G401.6 (cell line): ENCODE measurements at regions not wholly inside any gene's neighbourhood (a gene's known extent, or its start where the extent isn't known, plus 50 kb on each side); places are given as distances from the start of the nearest gene placed in this dataset.

Source experiments
- FAIRE-seq: peaks from 2 replicates; lab custom pipeline; 2012; peaks lifted over from hg19 to GRCh38; lab: Jason Lieb, UNC

- FAIRE-seq = no peak
Observed at GRCh38 chr5:116674881-116675625, 100.4 kb upstream of the SEMA6A start.

- no peak for FAIRE-seq
Observed at GRCh38 chr5:116673453-116673852, 98.8 kb upstream of the SEMA6A start.

- no peak for FAIRE-seq
Observed at GRCh38 chr5:116672203-116672602, 97.6 kb upstream of the SEMA6A start.

GRCh38 chr5:116671211-116671736 lies 96.7 kb upstream of the SEMA6A start:
- FAIRE-seq = no peak

- FAIRE-seq = no peak
Observed at GRCh38 chr5:116669261-116670031, 94.8 kb upstream of the SEMA6A start.

- no peak for FAIRE-seq
Observed at GRCh38 chr5:116668390-116668789, 93.8 kb upstream of the SEMA6A start.

GRCh38 chr5:116666901-116667300 lies 92.3 kb upstream of the SEMA6A start:
- FAIRE-seq = no peak

- FAIRE-seq = no peak
Observed at GRCh38 chr5:116664988-116665387, 90.4 kb upstream of the SEMA6A start.

GRCh38 chr5:116663081-116663480 lies 88.5 kb upstream of the SEMA6A start:
- FAIRE-seq = no peak

- no peak for FAIRE-seq
Observed at GRCh38 chr5:116661419-116661818, 86.8 kb upstream of the SEMA6A start.

- no peak for FAIRE-seq
Observed at GRCh38 chr5:116660929-116661328, 86.3 kb upstream of the SEMA6A start.

- no peak for FAIRE-seq
Observed at GRCh38 chr5:116658830-116659229, 84.2 kb upstream of the SEMA6A start.

- no peak for FAIRE-seq
Observed at GRCh38 chr5:116658141-116658540, 83.5 kb upstream of the SEMA6A start.

GRCh38 chr5:116655431-116655830 lies 80.8 kb upstream of the SEMA6A start:
- FAIRE-seq = no peak

- FAIRE-seq = no peak
Observed at GRCh38 chr5:116654925-116655324, 80.3 kb upstream of the SEMA6A start.

- FAIRE-seq = no peak
Observed at GRCh38 chr5:116652903-116653302, 78.3 kb upstream of the SEMA6A start.

GRCh38 chr5:116652196-116652729 lies 77.6 kb upstream of the SEMA6A start:
- no peak for FAIRE-seq

GRCh38 chr5:116651653-116652052 lies 77.0 kb upstream of the SEMA6A start:
- no peak for FAIRE-seq

GRCh38 chr5:116650964-116651363 lies 76.3 kb upstream of the SEMA6A start:
- FAIRE-seq = no peak

- FAIRE-seq = no peak
Observed at GRCh38 chr5:116650544-116650943, 75.9 kb upstream of the SEMA6A start.

GRCh38 chr5:116646611-116647289 lies 72.1 kb upstream of the SEMA6A start:
- no peak for FAIRE-seq

- no peak for FAIRE-seq
Observed at GRCh38 chr5:116645627-116646026, 71.0 kb upstream of the SEMA6A start.

GRCh38 chr5:116640236-116640635 lies 65.6 kb upstream of the SEMA6A start:
- FAIRE-seq = no peak
